ENCODE measurements at regions not wholly inside any gene's neighbourhood (a gene's known extent, or its start where the extent isn't known, plus 50 kb on each side); places are given as distances from the start of the nearest gene placed in this dataset.

DNA sequence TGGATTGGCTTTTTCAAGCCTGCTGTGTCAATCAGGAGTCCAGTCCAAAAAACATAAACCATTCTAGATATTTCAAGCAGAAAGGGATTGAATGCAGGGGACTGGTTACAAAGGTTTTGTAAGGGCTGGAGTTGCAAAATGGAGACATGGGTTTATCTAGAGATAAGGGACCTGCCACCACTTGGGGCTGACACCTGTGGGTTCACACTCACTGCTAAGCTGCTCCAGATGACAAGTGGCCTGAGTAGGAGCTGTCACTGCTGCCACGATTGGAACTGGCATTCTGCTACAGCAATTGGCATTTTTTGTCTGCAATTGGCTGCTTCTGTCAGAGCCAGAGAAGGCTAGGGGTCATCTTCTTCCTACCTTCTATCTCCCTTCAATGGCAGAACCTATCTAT, 66.3 kb upstream of the ZFR start:
- FAIRE-seq = no peak
- no peak overlapping the region for H4K8ac ChIP-seq (ENCODE audit: extremely low read depth, insufficient read depth, low read length)
- no peak for DNase-seq (ENCODE audit: low read depth in 1 of 2, low spot score in 2 of 2)
- H3K56ac ChIP-seq (replicated peaks; ENCODE audit: insufficient read length, low read depth, low read length) = no peak overlapping the region
- H3K4me2 ChIP-seq (ENCODE audit: insufficient read depth in 1 of 2, low read depth in 2 of 2, low read length in 2 of 2) = no peak overlapping the region
- H3K9ac ChIP-seq (replicated peaks in 1 of 4; ENCODE audit: extremely low read depth in 1 of 4, low read depth in 3 of 4, low read length in 3 of 4) = no peak overlapping the region
- H2BK5ac ChIP-seq (ENCODE audit: low read depth, low read length) = no peak overlapping the region
- WGBS, 2 experiments (ENCODE audit: extremely low coverage in 1 of 2, insufficient coverage in 1 of 2, insufficient read length in 1 of 2, insufficient replicate concordance in 2 of 2, low coverage in 1 of 2, low lambda C conversion rate in 2 of 2, missing lambda C conversion rate in 1 of 2) = 69% methylated on average over 1 of the region's 1 CpG; no CpG with 5 or more reads in 1 of the 2 experiments
- no peak overlapping the region for H2BK12ac ChIP-seq (ENCODE audit: low read depth, low read length)
- H3K23me2 ChIP-seq (ENCODE audit: low read depth, low read length) = no peaks in the 10 kb centered on the region
- no peaks in the 10 kb centered on the region for H3K79me2 ChIP-seq (ENCODE audit: control insufficient read depth in 1 of 2, insufficient read depth in 2 of 2, low read length in 2 of 2)
- no peak overlapping the region for H3K18ac ChIP-seq (ENCODE audit: extremely low read depth, low read length)
- H3K27ac ChIP-seq (ENCODE audit: low read depth, low read length) = no peak overlapping the region
- H3K36me3 ChIP-seq (ENCODE audit: control insufficient read depth in 2 of 4, insufficient read depth in 4 of 4, low read length in 3 of 4) = no peaks in the 10 kb centered on the region
- no peak overlapping the region for H2AK5ac ChIP-seq (ENCODE audit: low read depth, low read length)
- ChIA-PET POLR2A (ENCODE audit: partially characterized antibody) (no interaction called here), CTCF (ENCODE audit: partially characterized antibody) (interaction anchor here (0.7 to 5.0 kb wide), 4 partner anchors 14 to 193 kb away, joined by 3 to 22 read pairs (median 4); no protein-coding TSS in a partner anchor)
- H2BK20ac ChIP-seq (ENCODE audit: low read length) = no peak overlapping the region
- no peak overlapping the region for H3K14ac ChIP-seq (ENCODE audit: insufficient read length)
- no peak overlapping the region for H3K4me3 ChIP-seq (ENCODE audit: extremely low read depth in 1 of 4, insufficient read depth in 2 of 4, low read depth in 3 of 4, low read length in 4 of 4)
- H4K91ac ChIP-seq (replicated peaks; ENCODE audit: insufficient read length, low read length) = no peak overlapping the region
- H3K4me1 ChIP-seq (replicated peaks in 1 of 4; ENCODE audit: control insufficient read depth in 3 of 4, insufficient read depth in 4 of 4, low read length in 3 of 4) = peaks cover 3 to 8% (median 6%) of the 10 kb centered on the region in 4 experiments; a peak in 4 of 7 replicates
- no peaks in the 10 kb centered on the region for H3K79me1 ChIP-seq (ENCODE audit: low read depth, low read length)
- H2AFZ ChIP-seq (ENCODE audit: low read length) = no peak overlapping the region
- no peak overlapping the region for H3K23ac ChIP-seq (ENCODE audit: insufficient read length)
- H2BK120ac ChIP-seq (replicated peaks; ENCODE audit: low read depth, low read length) = no peak overlapping the region
- peaks cover 0 to under 1% (median 0%) of the 10 kb centered on the region in 4 experiments; a peak in 1 of 7 replicates for H3K27me3 ChIP-seq (replicated peaks in 1 of 4; ENCODE audit: control insufficient read depth in 3 of 4, extremely low read depth in 1 of 4, insufficient read depth in 3 of 4, low read length in 3 of 4)
- no peak overlapping the region for H2BK15ac ChIP-seq (ENCODE audit: low read length)
- no peaks in the 10 kb centered on the region for H3K9me3 ChIP-seq (ENCODE audit: insufficient read depth in 2 of 2, low read depth in 1 of 2, low read length in 1 of 2)
- no peak overlapping the region for H4K5ac ChIP-seq (ENCODE audit: insufficient read length, low read depth, low read length)
- no peaks in the 10 kb centered on the region for H4K20me1 ChIP-seq (replicated peaks in 1 of 2; ENCODE audit: control insufficient read depth in 1 of 2, insufficient read depth in 2 of 2, low read length in 2 of 2)
- H3K4ac ChIP-seq (replicated peaks; ENCODE audit: insufficient read length, low read depth, low read length) = no peak overlapping the region
- TF ChIP-seq ASH2L (IDR thresholded peaks at IDR 0.05; ENCODE audit: low read length) = no peak
- no peak for TF ChIP-seq POLR2AphosphoS5 (IDR thresholded peaks at IDR 0.05; ENCODE audit: low read depth, low read length)
- TF ChIP-seq ATF2 (IDR thresholded peaks at IDR 0.05; ENCODE audit: low read length) = no peak
- no peak for TF ChIP-seq SIRT6 (IDR thresholded peaks at IDR 0.05; ENCODE audit: low read length)
